ENCODE measurements at regions not wholly inside any gene's neighbourhood (a gene's known extent, or its start where the extent isn't known, plus 50 kb on each side); places are given as distances from the start of the nearest gene placed in this dataset.

GRCh38 chr15:53256043-53256442, 465.9 kb upstream of the ONECUT1 start (continued):
- no peak for TF ChIP-seq MECOM (CRISPR knock-in tag; IDR thresholded peaks at IDR 0.05)
- TF ChIP-seq HNRNPLL (IDR thresholded peaks at IDR 0.05; ENCODE audit: low read depth, low read length, poor library complexity, severe bottlenecking): no peak
- no peak for TF ChIP-seq ZNF263 (CRISPR knock-in tag; IDR thresholded peaks at IDR 0.05; ENCODE audit: borderline replicate concordance)
- no peak for TF ChIP-seq HBP1 (CRISPR knock-in tag; IDR thresholded peaks at IDR 0.05)
- no peak for TF ChIP-seq FOXA1 (IDR thresholded peaks at IDR 0.05; ENCODE audit: borderline replicate concordance)
- no peak for TF ChIP-seq ATF4 (CRISPR knock-in tag; IDR thresholded peaks at IDR 0.05)
- no peak for TF ChIP-seq CEBPG (CRISPR knock-in tag; IDR thresholded peaks at IDR 0.05)
- TF ChIP-seq CEBPG (tag; conservative IDR thresholded peaks at IDR 0.05 in 1 of 2, IDR thresholded peaks at IDR 0.05 in 1 of 2): no peak

- no peaks in the 10 kb centered on the region for H3K79me2 ChIP-seq (ENCODE audit: control insufficient read depth, insufficient read depth, low read length)
- H3K9me1 ChIP-seq (ENCODE audit: control insufficient read depth, insufficient read depth, low read length): no peaks in the 10 kb centered on the region
- H3K27me3 ChIP-seq (ENCODE audit: control insufficient read depth in 2 of 2, insufficient read depth in 2 of 2, low read length in 2 of 2): no peaks in the 10 kb centered on the region
- FAIRE-seq: no peak
- intact Hi-C loops (cut with micrococcal nuclease): no loop called here
- H2AFZ ChIP-seq (ENCODE audit: low read depth, low read length): no peak overlapping the region
- ATAC-seq: no peak
- H3K9me3 ChIP-seq (replicated peaks; ENCODE audit: control insufficient read depth, insufficient read depth, low read depth, low read length): no peaks in the 10 kb centered on the region
- in situ Hi-C loops (cut with MboI): no loop called here
- no peak overlapping the region for H3K9ac ChIP-seq (ENCODE audit: insufficient read depth in 1 of 2, low read depth in 2 of 2, low read length in 2 of 2)
- no peak overlapping the region for H3K4me2 ChIP-seq (ENCODE audit: insufficient read depth, low read length)
- no peak overlapping the region for H3K4me3 ChIP-seq
- H3K4me1 ChIP-seq (replicated peaks in 1 of 2; ENCODE audit: control insufficient read depth in 2 of 2, insufficient read depth in 2 of 2, low read length in 2 of 2): no peaks in the 10 kb centered on the region
- no peaks in the 10 kb centered on the region for H3K36me3 ChIP-seq (ENCODE audit: control insufficient read depth, insufficient read depth, low read length)
- CTCF ChIA-PET (ENCODE audit: low intra/inter-chr PET ratio): no interaction called here
- BruUV-seq (replicated peaks): no TSS peak
- POLR2A ChIA-PET: no interaction called here
- no peak for DNase-seq (ENCODE audit: extremely low read depth in 1 of 4, low spot score in 3 of 4)
- no peak overlapping the region for H3K27ac ChIP-seq (ENCODE audit: extremely low read depth, low read depth, low read length)
- 0% methylated on average over 8 of the region's 8 CpGs for WGBS (ENCODE audit: insufficient coverage, low coverage, missing lambda C conversion rate)
- no peaks in the 10 kb centered on the region for H4K20me1 ChIP-seq (replicated peaks; ENCODE audit: control insufficient read depth, insufficient read depth, low read length)
- TF ChIP-seq ETV5 (CRISPR knock-in tag; IDR thresholded peaks at IDR 0.05; ENCODE audit: low read depth) (no peak), ATF1 (CRISPR knock-in tag; IDR thresholded peaks at IDR 0.05) (no peak), ATF1 (tag; IDR thresholded peaks at IDR 0.05) (no peak), ZNF764 (CRISPR knock-in tag; IDR thresholded peaks at IDR 0.05; ENCODE audit: low read depth) (no peak), RAD21 (CRISPR knock-in tag; conservative IDR thresholded peaks at IDR 0.05 in 1 of 2, IDR thresholded peaks at IDR 0.05 in 1 of 2) (no peak), BRF1 (IDR thresholded peaks at IDR 0.05; ENCODE audit: borderline replicate concordance, extremely low read depth, insufficient read length) (no peak), MEF2A (IDR thresholded peaks at IDR 0.05; ENCODE audit: control insufficient read depth, low read depth, low read length) (no peak), SRF (CRISPR knock-in tag; IDR thresholded peaks at IDR 0.05) (no peak), PHB2 (IDR thresholded peaks at IDR 0.05; ENCODE audit: low read depth) (no peak), SNAPC5 (CRISPR knock-in tag; IDR thresholded peaks at IDR 0.05) (no peak), ZNF316 (IDR thresholded peaks at IDR 0.05) (no peak), ZFP30 (CRISPR knock-in tag; IDR thresholded peaks at IDR 0.05; ENCODE audit: borderline replicate concordance) (no peak), ZNF395 (CRISPR knock-in tag; IDR thresholded peaks at IDR 0.05) (no peak)
Observed at GRCh38 chr15:53251996-53252395, 461.9 kb upstream of the ONECUT1 start.
